ENCODE measurements at regions not wholly inside any gene's neighbourhood (a gene's known extent, or its start where the extent isn't known, plus 50 kb on each side); places are given as distances from the start of the nearest gene placed in this dataset.

DNA sequence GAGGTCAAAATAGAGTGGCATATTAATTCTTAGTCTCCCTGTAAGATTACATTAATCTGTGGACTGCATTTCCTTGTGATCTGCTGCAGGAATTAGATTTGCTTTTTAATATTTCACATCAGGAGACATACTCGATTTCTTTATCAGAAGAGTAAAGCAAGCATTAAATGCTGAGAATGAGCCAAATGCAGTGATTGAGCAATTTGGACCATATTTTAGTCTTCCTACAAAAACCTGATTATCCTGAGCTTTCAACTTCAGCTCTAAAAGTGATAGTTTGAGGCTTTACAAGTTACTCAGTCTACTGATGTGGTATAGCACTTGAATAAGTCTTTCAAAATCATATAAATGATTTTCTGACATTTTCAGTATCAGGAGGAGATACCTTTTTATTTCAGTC lies 774.3 kb upstream of the RAB6C start:
- Histone ChIP-seq H3K27ac (no peak overlapping the region), H3K4me1 (ENCODE audit: insufficient read depth) (no peaks in the 10 kb centered on the region), H3K4me3 (no peak overlapping the region), H3K36me3 (no peaks in the 10 kb centered on the region), H3K27me3 (no peaks in the 10 kb centered on the region), H3K9me3 (no peaks in the 10 kb centered on the region)
- 4 to 15% (median 11%) methylated on average over 1 of the region's 1 CpG for WGBS, 3 donors
- no peak for DNase-seq
- intact Hi-C loops (cut with DNase I), result no loop called here
- TF ChIP-seq EP300 (IDR thresholded peaks at IDR 0.05) (no peak), POLR2A (IDR thresholded peaks at IDR 0.05) (no peak)
- TF ChIP-seq, protein P1, sequence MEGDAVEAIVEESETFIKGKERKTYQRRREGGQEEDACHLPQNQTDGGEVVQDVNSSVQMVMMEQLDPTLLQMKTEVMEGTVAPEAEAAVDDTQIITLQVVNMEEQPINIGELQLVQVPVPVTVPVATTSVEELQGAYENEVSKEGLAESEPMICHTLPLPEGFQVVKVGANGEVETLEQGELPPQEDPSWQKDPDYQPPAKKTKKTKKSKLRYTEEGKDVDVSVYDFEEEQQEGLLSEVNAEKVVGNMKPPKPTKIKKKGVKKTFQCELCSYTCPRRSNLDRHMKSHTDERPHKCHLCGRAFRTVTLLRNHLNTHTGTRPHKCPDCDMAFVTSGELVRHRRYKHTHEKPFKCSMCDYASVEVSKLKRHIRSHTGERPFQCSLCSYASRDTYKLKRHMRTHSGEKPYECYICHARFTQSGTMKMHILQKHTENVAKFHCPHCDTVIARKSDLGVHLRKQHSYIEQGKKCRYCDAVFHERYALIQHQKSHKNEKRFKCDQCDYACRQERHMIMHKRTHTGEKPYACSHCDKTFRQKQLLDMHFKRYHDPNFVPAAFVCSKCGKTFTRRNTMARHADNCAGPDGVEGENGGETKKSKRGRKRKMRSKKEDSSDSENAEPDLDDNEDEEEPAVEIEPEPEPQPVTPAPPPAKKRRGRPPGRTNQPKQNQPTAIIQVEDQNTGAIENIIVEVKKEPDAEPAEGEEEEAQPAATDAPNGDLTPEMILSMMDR (IDR thresholded peaks at IDR 0.05), result no peak

DNA sequence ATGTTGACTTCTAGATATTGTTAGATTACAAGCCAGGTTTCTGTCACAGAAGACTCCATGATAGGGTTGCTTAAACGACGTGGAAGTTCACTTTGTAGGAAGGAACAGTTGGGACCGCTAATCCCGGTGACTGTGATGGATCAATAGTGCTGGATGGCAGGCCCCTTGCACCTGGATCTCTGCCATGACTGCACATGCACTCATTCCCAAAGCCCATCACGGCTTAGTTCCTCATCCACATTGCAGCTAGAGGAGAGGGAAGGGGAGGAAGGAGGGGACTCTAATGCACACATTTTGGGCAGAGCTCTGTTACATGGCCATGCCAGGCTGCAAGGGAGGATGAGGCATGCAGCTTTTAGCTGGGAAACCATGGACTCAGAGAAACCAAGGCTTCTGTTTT lies 773.7 kb upstream of the RAB6C start:
- no peaks in the 10 kb centered on the region for H3K4me1 ChIP-seq (ENCODE audit: insufficient read depth)
- 54 to 77% (median 65%) methylated on average over 5 of the region's 5 CpGs for WGBS, 3 donors
- H3K9me3 ChIP-seq, result no peaks in the 10 kb centered on the region
- H3K4me3 ChIP-seq, result no peak overlapping the region
- H3K27ac ChIP-seq, result no peak overlapping the region
- H3K36me3 ChIP-seq, result no peaks in the 10 kb centered on the region
- no peaks in the 10 kb centered on the region for H3K27me3 ChIP-seq
- TF ChIP-seq EP300 (IDR thresholded peaks at IDR 0.05), result no peak
- TF ChIP-seq, protein P1 (IDR thresholded peaks at IDR 0.05), result no peak
- no peak for TF ChIP-seq POLR2A (IDR thresholded peaks at IDR 0.05)
- DNase-seq, result no peak
- intact Hi-C loops (cut with DNase I), result no loop called here

DNA sequence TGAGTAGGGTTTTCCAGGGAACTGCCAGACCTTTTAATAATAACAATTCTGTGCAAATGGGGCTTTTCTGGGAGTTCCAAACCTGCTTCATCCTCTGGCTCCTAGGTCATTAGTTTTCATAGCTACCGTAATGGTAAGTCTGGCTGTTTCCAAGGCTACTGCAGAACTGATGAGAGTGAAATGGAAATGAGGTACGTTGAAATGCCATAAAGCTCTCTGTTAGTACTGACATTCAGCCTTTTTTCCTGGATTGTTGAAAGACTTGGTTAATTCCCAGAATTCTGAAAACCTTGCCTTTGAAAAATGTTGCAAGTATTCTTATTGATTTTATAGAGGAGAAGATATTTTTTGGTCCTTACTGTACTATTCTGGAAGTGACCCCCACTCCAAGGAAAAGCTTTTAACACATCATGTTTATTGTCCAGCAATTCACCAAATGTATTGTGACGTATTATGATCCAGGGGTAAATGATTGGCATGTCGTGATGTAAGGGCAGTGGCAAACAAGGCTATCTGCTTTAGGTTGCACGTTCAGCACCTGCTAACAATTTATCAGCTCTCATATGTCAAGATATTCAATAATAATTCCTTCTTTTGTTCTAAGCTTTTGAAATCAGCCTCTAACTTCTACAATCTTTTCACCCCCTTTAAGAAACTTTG lies 767.0 kb upstream of the RAB6C start:
- TF ChIP-seq, protein P1 (IDR thresholded peaks at IDR 0.05), result no peak
- TF ChIP-seq POLR2A (IDR thresholded peaks at IDR 0.05) (no peak), EP300 (IDR thresholded peaks at IDR 0.05) (no peak)
- Histone ChIP-seq H3K4me3 (no peak overlapping the region), H3K9me3 (no peaks in the 10 kb centered on the region), H3K4me1 (ENCODE audit: insufficient read depth) (no peaks in the 10 kb centered on the region), H3K27ac (no peak overlapping the region), H3K36me3 (no peaks in the 10 kb centered on the region), H3K27me3 (no peaks in the 10 kb centered on the region)
- DNase-seq, result no peak
- intact Hi-C loops (cut with DNase I), result no loop called here
- WGBS, 3 donors, result 68 to 80% (median 73%) methylated on average over 5 of the region's 5 CpGs

DNA sequence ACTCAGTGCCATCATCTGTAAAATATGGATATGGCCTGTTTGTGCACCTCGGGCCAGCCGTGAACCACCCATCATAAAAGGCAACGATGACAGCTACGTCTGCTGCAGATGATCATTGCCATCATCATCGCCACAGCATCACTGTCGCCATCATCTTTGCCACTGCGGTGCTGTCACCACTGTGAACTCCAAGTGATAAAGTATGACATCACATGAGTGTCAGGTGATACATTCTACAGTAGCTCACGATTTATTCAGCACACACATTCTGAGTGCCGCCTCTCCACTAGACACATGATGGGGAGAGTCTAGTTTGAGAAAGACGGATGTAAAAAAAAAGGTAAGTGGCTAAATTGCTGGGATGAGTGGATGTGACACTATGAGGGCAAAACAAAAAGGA lies 755.4 kb upstream of the RAB6C start:
- DNase-seq, result no peak

More for the DNA sequence above, 755.4 kb upstream of the RAB6C start:
- no peak for TF ChIP-seq EP300 (IDR thresholded peaks at IDR 0.05)
- TF ChIP-seq, protein P1 (IDR thresholded peaks at IDR 0.05), result no peak
- no peak for TF ChIP-seq POLR2A (IDR thresholded peaks at IDR 0.05)
- whole genome bisulfite sequencing, 3 donors, result 82 to 96% (median 90%) methylated on average over 10 of the region's 10 CpGs
- no peaks in the 10 kb centered on the region for H3K36me3 ChIP-seq
- no peak overlapping the region for H3K27ac ChIP-seq
- H3K4me3 ChIP-seq, result no peak overlapping the region
- intact Hi-C loops (cut with DNase I), result no loop called here
- H3K27me3 ChIP-seq, result no peaks in the 10 kb centered on the region
- no peaks in the 10 kb centered on the region for H3K9me3 ChIP-seq
- no peaks in the 10 kb centered on the region for H3K4me1 ChIP-seq (ENCODE audit: insufficient read depth)

All from ovary (tissue), 7 donors.